A549 (cell line): ENCODE measurements at regions not wholly inside any gene's neighbourhood (a gene's known extent, or its start where the extent isn't known, plus 50 kb on each side); places are given as distances from the start of the nearest gene placed in this dataset.

Experiments
- ATAC-seq, 2 experiments: fragments of 200-7000 bp in 1 of 2; fragments of >200 bp in 1 of 2; cut with Nextera tagmentation in 1 of 2; cut with Tn5 transposase in 1 of 2; 3 replicates each; pipeline versions ENCODE4 v1.8.0 to v1.9.1; 2018 to 2020; ENCODE audit warnings: mild to moderate bottlenecking in 1 of 2, moderate library complexity in 1 of 2
- CTCF ChIA-PET: fragments of 300-600 bp; sonication (Branson Sonifier 250); formaldehyde crosslinking; extraction: SDS; loops from one replicate; lab custom pipeline; 2021; ENCODE audit warnings: antibody characterized with exemption, inconsistent platforms; lab: Yijun Ruan, JAX
- POLR2A ChIA-PET: fragments of 350-600 bp; formaldehyde crosslinking; extraction: SDS; loops from one replicate; lab custom pipeline; 2021; ENCODE audit warnings: antibody characterized with exemption, inconsistent platforms; lab: Yijun Ruan, JAX
- DNase-seq, 2 experiments: peaks; one replicate each; pipeline versions ENCODE4 v3.0.0 to v3.0.0-alpha.2; 2011 to 2016; ENCODE audit warnings: low read depth in 1 of 2, low spot score in 1 of 2
- FAIRE-seq: peaks from 2 replicates; lab custom pipeline; 2011; peaks lifted over from hg19 to GRCh38; lab: Jason Lieb, UNC
- H3K27ac ChIP-seq, 2 experiments: fragments of >200 bp; sonication (Bioruptor Twin); formaldehyde crosslinking; 3 replicates each; pipeline ENCODE4 v1.5.1; 2016 to 2017
- H3K4me1 ChIP-seq: fragments of >200 bp; sonication (Bioruptor Twin); formaldehyde crosslinking; 3 replicates; pipeline ENCODE4 v1.6.1; 2016
- H3K4me2 ChIP-seq: fragments of >200 bp; sonication (Bioruptor Twin); formaldehyde crosslinking; 3 replicates; pipeline ENCODE4 v1.6.1; 2016
- H3K4me3 ChIP-seq: fragments of >200 bp; sonication (Bioruptor Twin); formaldehyde crosslinking; 3 replicates; pipeline ENCODE4 v1.5.1; 2016
- H3K9me3 ChIP-seq: fragments of >200 bp; sonication (Bioruptor Twin); formaldehyde crosslinking; 3 replicates; pipeline ENCODE4 v1.6.1; 2016
- CBX2 ChIP-seq: fragments of 200-600 bp; sonication (generic); IDR thresholded peaks from 2 replicates; pipeline ENCODE4 v1.6.1; 2016; ENCODE audit warnings: low read depth, mild to moderate bottlenecking, borderline replicate concordance
- CHD2 ChIP-seq: fragments of 150-350 bp; IDR thresholded peaks from 2 replicates; pipeline ENCODE4 v1.6.1; 2014; ENCODE audit warnings: low read length; ENCODE audit not compliant: partially characterized antibody
- CHD4 ChIP-seq: fragments of 200-600 bp; sonication (generic); IDR thresholded peaks from 2 replicates; pipeline ENCODE4 v1.6.1; 2016; ENCODE audit warnings: antibody characterized with exemption, mild to moderate bottlenecking, borderline replicate concordance
- ESRRA ChIP-seq: fragments of 150-350 bp; IDR thresholded peaks from 2 replicates; pipeline ENCODE4 v1.6.1; 2014; ENCODE audit warnings: mild to moderate bottlenecking, low read length, borderline replicate concordance
- GATA3 ChIP-seq: IDR thresholded peaks from 2 replicates; pipeline ENCODE4 v1.6.1; 2012; ENCODE audit warnings: borderline replicate concordance
- HDAC2 ChIP-seq: fragments of 200-600 bp; sonication (generic); IDR thresholded peaks from 2 replicates; pipeline ENCODE4 v1.6.1; 2016
- HOXB13 ChIP-seq: fragments of 250-450 bp; sonication (Bioruptor Pico); IDR thresholded peaks from 2 replicates; pipeline ENCODE4 v1.5.0; 2020; ENCODE audit warnings: low read depth, mild to moderate bottlenecking, moderate library complexity
- NPAS2 ChIP-seq: fragments of 250-450 bp; sonication (Bioruptor Pico); IDR thresholded peaks from 2 replicates; pipeline ENCODE4 v1.8.0; 2022; ENCODE audit warnings: mild to moderate bottlenecking, moderate library complexity, borderline replicate concordance
- PHF8 ChIP-seq: fragments of 200-600 bp; sonication (generic); IDR thresholded peaks from 2 replicates; pipeline ENCODE4 v1.6.1; 2016; ENCODE audit warnings: low read depth, mild to moderate bottlenecking, antibody characterized with exemption, moderate library complexity, borderline replicate concordance
- POLR2A ChIP-seq: IDR thresholded peaks from 2 replicates; pipeline ENCODE4 v1.6.1; 2012; ENCODE audit warnings: mild to moderate bottlenecking, low read length
- POLR2AphosphoS2 ChIP-seq: conservative IDR thresholded peaks from 2 replicates; pipeline ENCODE4 v1.6.1; 2012; ENCODE audit warnings: low read length, improper control_type of control experiment, inconsistent platforms
- RFX5 ChIP-seq: fragments of 450-650 bp; IDR thresholded peaks from 2 replicates; pipeline ENCODE4 v1.7.1; 2014; ENCODE audit warnings: antibody characterized with exemption, mild to moderate bottlenecking, moderate library complexity
- SMC3 ChIP-seq: fragments of >200 bp; sonication (Bioruptor Twin); formaldehyde crosslinking; IDR thresholded peaks from 3 replicates; pipeline ENCODE4 v1.6.1; 2018; ENCODE audit warnings: inconsistent platforms
- ZNF302 ChIP-seq: fragments of 250-450 bp; sonication (Bioruptor Pico); IDR thresholded peaks from 2 replicates; pipeline ENCODE4 v1.9.0; 2021; ENCODE audit warnings: inconsistent platforms, mild to moderate bottlenecking, moderate library complexity
- ZSCAN20 ChIP-seq: fragments of 250-450 bp; sonication (Bioruptor Pico); IDR thresholded peaks from 2 replicates; pipeline ENCODE4 v1.8.0; 2022; ENCODE audit warnings: mild to moderate bottlenecking, moderate library complexity
- WGBS: methylation state at CpG from one replicate; pipeline ENCODE4 v1.1.6; 2017; ENCODE audit errors: missing lambda C conversion rate; 5-methylcytosine and 5-hydroxymethylcytosine counted together
- TF ChIP-seq, protein P1 (sequence below): fragments of 150-350 bp; IDR thresholded peaks from 2 replicates; pipeline ENCODE4 v1.6.1; 2014; ENCODE audit warnings: low read depth, mild to moderate bottlenecking, low read length
- TF ChIP-seq, protein P2 (sequence below): fragments of >200 bp; sonication (Bioruptor Twin); formaldehyde crosslinking; IDR thresholded peaks from 3 replicates; pipeline ENCODE4 v1.6.1; 2016
- TF ChIP-seq, protein P3 (sequence below): IDR thresholded peaks from 2 replicates; pipeline ENCODE4 v1.6.1; 2012
- TF ChIP-seq, protein P4 (sequence below): fragments of >200 bp; sonication (Bioruptor Twin); formaldehyde crosslinking; IDR thresholded peaks from 2 replicates; pipeline ENCODE4 v1.6.1; 2016
- TF ChIP-seq, protein P5 (sequence below): IDR thresholded peaks from 2 replicates; pipeline ENCODE4 v1.6.1; 2012; ENCODE audit warnings: low read depth, borderline replicate concordance
- TF ChIP-seq, protein P6 (sequence below): IDR thresholded peaks from 2 replicates; pipeline ENCODE4 v1.6.1; 2012

DNA sequence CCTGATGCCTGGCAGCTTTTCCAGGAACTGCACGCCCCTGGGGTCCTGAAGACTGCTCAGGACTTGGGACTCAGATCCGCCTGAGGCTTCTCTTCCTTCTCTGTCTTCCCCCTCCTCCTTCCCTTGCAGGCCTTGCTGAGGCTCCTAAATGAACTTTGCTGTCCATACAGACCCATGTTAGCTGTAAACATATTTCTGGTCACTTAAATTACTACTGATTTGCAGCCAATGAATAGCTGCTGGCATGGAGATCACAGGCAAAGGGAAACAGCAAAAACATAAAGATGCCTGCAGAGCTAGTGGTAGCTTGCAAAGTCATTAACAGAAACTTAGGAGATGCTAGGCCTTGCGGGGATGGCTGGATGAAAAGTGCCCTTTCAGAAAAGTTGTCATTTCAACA, 261.9 kb downstream of the GADD45G start:
- no peak for TF ChIP-seq PHF8
- TF ChIP-seq, protein P1, sequence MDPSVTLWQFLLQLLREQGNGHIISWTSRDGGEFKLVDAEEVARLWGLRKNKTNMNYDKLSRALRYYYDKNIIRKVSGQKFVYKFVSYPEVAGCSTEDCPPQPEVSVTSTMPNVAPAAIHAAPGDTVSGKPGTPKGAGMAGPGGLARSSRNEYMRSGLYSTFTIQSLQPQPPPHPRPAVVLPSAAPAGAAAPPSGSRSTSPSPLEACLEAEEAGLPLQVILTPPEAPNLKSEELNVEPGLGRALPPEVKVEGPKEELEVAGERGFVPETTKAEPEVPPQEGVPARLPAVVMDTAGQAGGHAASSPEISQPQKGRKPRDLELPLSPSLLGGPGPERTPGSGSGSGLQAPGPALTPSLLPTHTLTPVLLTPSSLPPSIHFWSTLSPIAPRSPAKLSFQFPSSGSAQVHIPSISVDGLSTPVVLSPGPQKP = no peak
- no peak for TF ChIP-seq CHD4
- TF ChIP-seq, protein P2, sequence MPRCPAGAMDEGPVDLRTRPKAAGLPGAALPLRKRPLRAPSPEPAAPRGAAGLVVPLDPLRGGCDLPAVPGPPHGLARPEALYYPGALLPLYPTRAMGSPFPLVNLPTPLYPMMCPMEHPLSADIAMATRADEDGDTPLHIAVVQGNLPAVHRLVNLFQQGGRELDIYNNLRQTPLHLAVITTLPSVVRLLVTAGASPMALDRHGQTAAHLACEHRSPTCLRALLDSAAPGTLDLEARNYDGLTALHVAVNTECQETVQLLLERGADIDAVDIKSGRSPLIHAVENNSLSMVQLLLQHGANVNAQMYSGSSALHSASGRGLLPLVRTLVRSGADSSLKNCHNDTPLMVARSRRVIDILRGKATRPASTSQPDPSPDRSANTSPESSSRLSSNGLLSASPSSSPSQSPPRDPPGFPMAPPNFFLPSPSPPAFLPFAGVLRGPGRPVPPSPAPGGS = no peak
- TF ChIP-seq ZSCAN20 (CRISPR knock-in tag) = no peak
- TF ChIP-seq, protein P3, sequence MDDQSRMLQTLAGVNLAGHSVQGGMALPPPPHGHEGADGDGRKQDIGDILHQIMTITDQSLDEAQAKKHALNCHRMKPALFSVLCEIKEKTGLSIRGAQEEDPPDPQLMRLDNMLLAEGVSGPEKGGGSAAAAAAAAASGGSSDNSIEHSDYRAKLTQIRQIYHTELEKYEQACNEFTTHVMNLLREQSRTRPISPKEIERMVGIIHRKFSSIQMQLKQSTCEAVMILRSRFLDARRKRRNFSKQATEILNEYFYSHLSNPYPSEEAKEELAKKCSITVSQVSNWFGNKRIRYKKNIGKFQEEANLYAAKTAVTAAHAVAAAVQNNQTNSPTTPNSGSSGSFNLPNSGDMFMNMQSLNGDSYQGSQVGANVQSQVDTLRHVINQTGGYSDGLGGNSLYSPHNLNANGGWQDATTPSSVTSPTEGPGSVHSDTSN = no peak
- TF ChIP-seq HDAC2 = no peak
- no peak for TF ChIP-seq CHD2
- TF ChIP-seq, protein P4, sequence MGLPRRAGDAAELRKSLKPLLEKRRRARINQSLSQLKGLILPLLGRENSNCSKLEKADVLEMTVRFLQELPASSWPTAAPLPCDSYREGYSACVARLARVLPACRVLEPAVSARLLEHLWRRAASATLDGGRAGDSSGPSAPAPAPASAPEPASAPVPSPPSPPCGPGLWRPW = no peak
- TF ChIP-seq GATA3 = no peak
- no peak for TF ChIP-seq SMC3
- CTCF ChIA-PET = interaction anchor here (0.9 kb wide), 1 partner anchor 11 kb away, joined by 3 read pairs; no protein-coding TSS in a partner anchor
- no peak for ATAC-seq
- POLR2A ChIA-PET = no interaction called here
- DNase-seq = no peak
- no peak overlapping the region for H3K4me2 ChIP-seq
- no peaks in the 10 kb centered on the region for H3K4me1 ChIP-seq
- 60% methylated on average over 3 of the region's 3 CpGs for WGBS
- H3K9me3 ChIP-seq = no peaks in the 10 kb centered on the region
- no peak overlapping the region for H3K27ac ChIP-seq
- no peak for FAIRE-seq
- H3K4me3 ChIP-seq = no peak overlapping the region

DNA sequence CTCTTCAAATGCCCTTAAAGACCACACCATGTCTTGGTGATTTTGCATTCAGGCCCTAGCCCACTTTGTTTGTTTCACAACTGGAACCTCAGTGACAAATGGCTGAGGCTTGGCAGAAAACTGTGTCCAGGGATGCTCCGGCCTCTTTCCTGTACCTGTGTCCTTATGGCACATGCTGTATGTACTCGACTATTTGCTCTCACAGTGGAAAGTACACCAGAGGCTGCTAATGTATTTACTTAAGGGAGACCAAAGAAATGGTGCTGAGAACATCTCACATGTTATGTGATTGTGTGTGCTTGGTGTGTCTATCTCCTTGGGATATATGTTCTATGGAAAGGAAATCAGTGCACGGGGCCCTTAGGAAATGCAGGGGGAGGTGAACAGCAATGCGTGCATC, 263.3 kb downstream of the GADD45G start:
- POLR2A ChIA-PET = no interaction called here
- Histone ChIP-seq H3K4me3 (no peak overlapping the region), H3K9me3 (no peaks in the 10 kb centered on the region), H3K4me1 (no peaks in the 10 kb centered on the region), H3K27ac (no peak overlapping the region), H3K4me2 (no peak overlapping the region)
- ATAC-seq (no peak), FAIRE-seq (no peak), DNase-seq (no peak)
- no peak for TF ChIP-seq POLR2AphosphoS2
- 47% methylated on average over 3 of the region's 4 CpGs for WGBS
- CTCF ChIA-PET = interaction anchor here (0.5 kb wide), 1 partner anchor 18 kb away, joined by 3 read pairs; no protein-coding TSS in a partner anchor

DNA sequence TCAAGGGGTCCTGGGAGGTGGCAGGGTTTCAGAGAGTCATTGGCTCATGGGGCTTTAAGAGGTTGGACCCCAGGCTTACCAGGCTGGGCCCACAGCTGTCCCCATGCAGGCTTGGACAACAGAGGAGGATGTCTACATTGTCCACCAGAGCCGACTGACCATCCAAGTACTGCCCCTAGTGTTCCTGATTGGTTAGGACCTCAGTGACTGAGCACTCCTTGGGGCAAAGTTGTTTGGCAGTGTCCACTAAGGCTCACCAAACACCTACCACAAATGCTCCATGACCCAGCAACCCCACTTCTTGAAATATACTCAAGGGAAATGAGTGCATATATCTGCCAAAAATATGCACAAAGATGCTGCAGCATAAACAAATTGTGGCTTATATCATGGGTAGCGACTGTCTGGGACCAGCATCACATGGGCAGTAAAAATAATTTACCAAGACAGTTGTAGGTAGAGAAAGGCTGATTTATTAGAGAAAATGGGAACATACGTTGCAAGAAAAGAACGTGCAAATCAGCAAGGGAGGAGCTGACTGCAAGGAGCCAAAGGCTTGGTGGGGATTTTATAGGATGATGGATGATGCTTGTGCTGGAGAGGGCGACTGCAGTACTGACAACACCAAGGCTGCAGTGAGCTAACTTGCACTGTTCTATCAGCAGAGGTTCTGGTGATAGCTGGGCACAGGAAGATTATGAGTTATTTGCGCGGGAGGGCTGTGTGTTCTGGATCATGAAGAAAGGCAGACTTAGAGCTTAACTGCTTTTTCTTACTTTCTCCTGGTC, 265.2 kb downstream of the GADD45G start:
- DNase-seq (no peak), FAIRE-seq (no peak), ATAC-seq (peak; percentile 41 to 58; a peak in 2 of 6 replicates)
- no peak overlapping the region for H3K4me2 ChIP-seq
- H3K4me3 ChIP-seq = no peak overlapping the region
- WGBS = 46% methylated on average over 7 of the region's 7 CpGs
- TF ChIP-seq NPAS2 (CRISPR knock-in tag) (no peak), HOXB13 (CRISPR knock-in tag) (no peak), ZNF302 (CRISPR knock-in tag) (no peak), CHD2 (no peak), ESRRA (no peak), RFX5 (no peak), POLR2A (no peak), GATA3 (no peak), CBX2 (no peak)
- TF ChIP-seq, protein P5, sequence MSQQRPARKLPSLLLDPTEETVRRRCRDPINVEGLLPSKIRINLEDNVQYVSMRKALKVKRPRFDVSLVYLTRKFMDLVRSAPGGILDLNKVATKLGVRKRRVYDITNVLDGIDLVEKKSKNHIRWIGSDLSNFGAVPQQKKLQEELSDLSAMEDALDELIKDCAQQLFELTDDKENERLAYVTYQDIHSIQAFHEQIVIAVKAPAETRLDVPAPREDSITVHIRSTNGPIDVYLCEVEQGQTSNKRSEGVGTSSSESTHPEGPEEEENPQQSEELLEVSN = no peak
- TF ChIP-seq, protein P6, sequence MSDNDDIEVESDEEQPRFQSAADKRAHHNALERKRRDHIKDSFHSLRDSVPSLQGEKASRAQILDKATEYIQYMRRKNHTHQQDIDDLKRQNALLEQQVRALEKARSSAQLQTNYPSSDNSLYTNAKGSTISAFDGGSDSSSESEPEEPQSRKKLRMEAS = no peak
- ChIA-PET CTCF (interaction anchor here (1.3 kb wide), 1 partner anchor 272 kb away, joined by 3 read pairs; no protein-coding TSS in a partner anchor), POLR2A (no interaction called here)
- H3K4me1 ChIP-seq = no peaks in the 10 kb centered on the region
- no peak overlapping the region for H3K27ac ChIP-seq
- H3K9me3 ChIP-seq = no peaks in the 10 kb centered on the region
